ENCODE measurements at regions not wholly inside any gene's neighbourhood (a gene's known extent, or its start where the extent isn't known, plus 50 kb on each side); places are given as distances from the start of the nearest gene placed in this dataset.

DNA sequence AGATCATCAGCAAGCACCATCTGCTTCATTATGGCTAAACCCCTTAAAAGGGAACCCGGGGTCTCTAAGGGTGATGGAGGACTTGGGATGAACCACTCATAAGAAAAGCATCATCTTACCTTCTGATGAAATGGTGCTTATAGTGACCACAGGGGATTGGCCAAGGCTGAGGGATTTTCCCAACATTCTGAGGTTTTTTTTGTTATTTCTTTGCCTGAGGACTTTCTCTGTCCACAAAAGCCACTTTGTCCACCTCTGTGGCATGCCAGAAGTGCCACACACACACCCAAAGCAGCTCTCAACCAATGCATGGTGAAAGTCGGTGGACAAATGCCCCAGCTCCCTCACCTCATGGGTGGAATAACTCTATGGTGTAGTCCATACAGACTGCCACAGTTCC lies 79.3 kb upstream of the TOP1 start:
- ChIA-PET POLR2A (no interaction called here), CTCF (interaction anchor here (0.9 to 1.7 kb wide), 2 partner anchors 14 to 209 kb away, joined by 3 to 5 read pairs; no protein-coding TSS in a partner anchor)
- Histone ChIP-seq H3K9me1 (replicated peaks; ENCODE audit: control insufficient read depth, extremely low read depth, insufficient read depth, low read length) (no peaks in the 10 kb centered on the region), H3K4me2 (ENCODE audit: insufficient read depth, low read length) (no peak overlapping the region), H3K27me3 (ENCODE audit: control insufficient read depth in 2 of 2, insufficient read depth in 2 of 2, low read length in 2 of 2) (no peaks in the 10 kb centered on the region), H3K4me1 (ENCODE audit: control insufficient read depth, extremely low read depth, insufficient read depth, low read length) (no peaks in the 10 kb centered on the region), H3K79me2 (ENCODE audit: control insufficient read depth, insufficient read depth, low read length) (no peaks in the 10 kb centered on the region), H3K36me3 (ENCODE audit: control insufficient read depth in 2 of 2, extremely low read depth in 1 of 2, insufficient read depth in 2 of 2, low read length in 2 of 2) (no peaks in the 10 kb centered on the region), H3K9ac (replicated peaks; ENCODE audit: extremely low read depth, insufficient read depth, low read length) (no peak overlapping the region), H2AFZ (ENCODE audit: low read depth, low read length) (no peak overlapping the region), H4K20me1 (replicated peaks; ENCODE audit: control insufficient read depth, extremely low read depth, insufficient read depth, low read length) (no peaks in the 10 kb centered on the region), H3K4me3 (replicated peaks in 1 of 3; ENCODE audit: insufficient read depth in 1 of 3, low read depth in 1 of 3, low read length in 3 of 3) (no peak overlapping the region), H3K27ac (ENCODE audit: insufficient read depth, low read depth, low read length) (no peak overlapping the region), H3K9me3 (replicated peaks; ENCODE audit: control insufficient read depth, insufficient read depth, low read length) (no peaks in the 10 kb centered on the region)
- intact Hi-C loops (cut with micrococcal nuclease) = no loop called here
- dilution Hi-C loops (cut with MboI; ENCODE audit: extremely low pct_ligation_motif_present, low sequenced_read_pairs) = no loop called here
- DNase-seq (ENCODE audit: low read depth, low spot score) (no peak), FAIRE-seq (no peak)
- no TSS peak for BruUV-seq (replicated peaks)
- TF ChIP-seq JUN (IDR thresholded peaks at IDR 0.05; ENCODE audit: borderline replicate concordance, insufficient read depth, insufficient read length, low read depth) = no peak
- TF ChIP-seq EZH2 (IDR thresholded peaks at IDR 0.05; ENCODE audit: borderline replicate concordance, low read depth, low read length, severe bottlenecking) = no peak
- TF ChIP-seq POLR2A (IDR thresholded peaks at IDR 0.05; ENCODE audit: low read depth, low read length) = no peak
- no peak for TF ChIP-seq POLR2AphosphoS5 (IDR thresholded peaks at IDR 0.05; ENCODE audit: insufficient read depth, low read depth, low read length)
- TF ChIP-seq GATA2 (IDR thresholded peaks at IDR 0.05; ENCODE audit: insufficient read depth, insufficient read length, low read depth, low read length) = no peak
- no peak for TF ChIP-seq MYC (IDR thresholded peaks at IDR 0.05; ENCODE audit: low read depth, low read length)
- TF ChIP-seq, protein P1, sequence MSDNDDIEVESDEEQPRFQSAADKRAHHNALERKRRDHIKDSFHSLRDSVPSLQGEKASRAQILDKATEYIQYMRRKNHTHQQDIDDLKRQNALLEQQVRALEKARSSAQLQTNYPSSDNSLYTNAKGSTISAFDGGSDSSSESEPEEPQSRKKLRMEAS (IDR thresholded peaks at IDR 0.05; ENCODE audit: insufficient read depth, insufficient read length) = no peak
- TF ChIP-seq, protein P2, sequence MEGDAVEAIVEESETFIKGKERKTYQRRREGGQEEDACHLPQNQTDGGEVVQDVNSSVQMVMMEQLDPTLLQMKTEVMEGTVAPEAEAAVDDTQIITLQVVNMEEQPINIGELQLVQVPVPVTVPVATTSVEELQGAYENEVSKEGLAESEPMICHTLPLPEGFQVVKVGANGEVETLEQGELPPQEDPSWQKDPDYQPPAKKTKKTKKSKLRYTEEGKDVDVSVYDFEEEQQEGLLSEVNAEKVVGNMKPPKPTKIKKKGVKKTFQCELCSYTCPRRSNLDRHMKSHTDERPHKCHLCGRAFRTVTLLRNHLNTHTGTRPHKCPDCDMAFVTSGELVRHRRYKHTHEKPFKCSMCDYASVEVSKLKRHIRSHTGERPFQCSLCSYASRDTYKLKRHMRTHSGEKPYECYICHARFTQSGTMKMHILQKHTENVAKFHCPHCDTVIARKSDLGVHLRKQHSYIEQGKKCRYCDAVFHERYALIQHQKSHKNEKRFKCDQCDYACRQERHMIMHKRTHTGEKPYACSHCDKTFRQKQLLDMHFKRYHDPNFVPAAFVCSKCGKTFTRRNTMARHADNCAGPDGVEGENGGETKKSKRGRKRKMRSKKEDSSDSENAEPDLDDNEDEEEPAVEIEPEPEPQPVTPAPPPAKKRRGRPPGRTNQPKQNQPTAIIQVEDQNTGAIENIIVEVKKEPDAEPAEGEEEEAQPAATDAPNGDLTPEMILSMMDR (IDR thresholded peaks at IDR 0.05; ENCODE audit: extremely low read depth in 1 of 2, insufficient read depth in 1 of 2, low read depth in 1 of 2, low read length in 2 of 2) = no peak
- TF ChIP-seq FOS (IDR thresholded peaks at IDR 0.05; ENCODE audit: borderline replicate concordance, insufficient read depth, low read length) = no peak
